ENCODE measurements at regions not wholly inside any gene's neighbourhood (a gene's known extent, or its start where the extent isn't known, plus 50 kb on each side); places are given as distances from the start of the nearest gene placed in this dataset.
A peak's percentile ranks its signal among the peaks of the same experiment; 100 is the strongest.

DNA sequence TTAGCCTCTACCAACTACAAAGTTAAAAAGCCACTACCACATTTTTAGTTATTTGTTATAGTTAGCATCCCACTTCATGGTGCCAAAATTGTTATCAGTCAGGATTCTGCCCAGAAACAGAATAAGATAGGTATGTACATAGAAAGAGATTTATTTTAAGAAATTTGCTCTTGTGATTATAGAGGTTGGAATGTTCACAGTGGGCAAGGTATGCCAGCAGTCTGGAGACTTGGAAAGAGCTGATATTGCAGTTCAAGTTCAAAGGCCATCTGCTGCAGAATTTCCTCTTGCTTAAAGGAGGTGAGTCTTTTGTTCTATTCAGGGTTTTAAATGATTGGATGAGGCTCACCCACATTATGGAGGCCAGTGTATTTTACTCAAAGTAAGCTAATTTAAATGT, 143.8 kb upstream of the POU1F1 start:
- DNase-seq (ENCODE audit: low read depth): no peak

DNA sequence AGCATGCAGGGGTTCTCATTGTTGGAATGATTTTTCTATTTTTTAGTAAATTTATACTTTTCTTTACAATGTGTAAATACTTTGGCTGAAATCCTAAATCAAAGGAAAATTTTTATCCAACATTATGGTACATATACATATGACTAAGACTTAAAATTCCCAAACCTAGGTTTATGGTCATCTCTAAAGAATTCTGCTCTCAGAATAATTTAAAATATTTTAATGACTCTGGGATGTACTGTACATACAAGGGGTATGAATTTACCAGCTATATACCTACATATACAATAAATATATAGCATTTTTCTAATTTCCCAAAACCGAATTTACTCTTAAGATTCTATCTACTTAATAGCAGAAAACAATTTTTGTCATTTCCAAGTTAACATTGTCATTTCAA, 137.9 kb upstream of the POU1F1 start:
- DNase-seq (ENCODE audit: low read depth): no peak

DNA sequence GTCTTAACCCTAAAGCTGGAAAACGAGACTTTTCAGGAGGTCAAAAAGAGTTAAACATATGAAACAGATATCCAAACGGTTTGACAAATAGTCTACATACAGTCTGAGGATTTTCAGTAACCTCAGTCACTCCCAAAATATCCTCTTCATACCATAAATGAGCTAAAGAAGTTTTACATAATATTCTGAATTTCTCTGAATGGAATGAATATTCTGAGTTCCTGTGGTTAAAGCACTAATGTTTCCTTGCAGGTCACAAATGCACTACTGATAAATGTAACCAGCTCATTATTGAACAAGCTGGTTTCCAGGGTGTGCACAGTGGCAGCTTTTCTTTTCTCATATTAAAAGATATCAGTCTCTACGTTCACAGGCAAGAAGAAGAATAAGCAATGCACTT, 137.4 kb upstream of the POU1F1 start:
- DNase-seq (ENCODE audit: low read depth): no peak

DNA sequence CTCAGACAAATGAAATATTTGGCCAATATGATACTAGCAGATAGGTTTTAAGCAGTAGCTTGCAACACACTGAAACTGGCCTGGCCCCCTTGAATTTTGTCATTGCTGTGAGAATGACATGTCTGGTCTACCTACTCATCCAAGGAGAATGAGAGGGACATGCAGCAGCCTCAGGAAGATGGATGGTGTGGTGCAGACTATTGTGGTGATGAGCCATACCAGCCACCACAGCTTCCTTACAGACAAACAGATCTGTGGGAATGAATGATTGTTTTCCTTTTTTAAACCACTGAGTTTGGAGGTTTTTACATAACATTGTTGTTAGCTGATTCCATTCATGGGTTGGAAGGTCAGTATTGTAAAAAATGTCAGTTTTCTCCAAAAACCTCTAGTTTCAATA, 133.7 kb upstream of the POU1F1 start:
- DNase-seq (ENCODE audit: low read depth): peak; percentile 6

DNA sequence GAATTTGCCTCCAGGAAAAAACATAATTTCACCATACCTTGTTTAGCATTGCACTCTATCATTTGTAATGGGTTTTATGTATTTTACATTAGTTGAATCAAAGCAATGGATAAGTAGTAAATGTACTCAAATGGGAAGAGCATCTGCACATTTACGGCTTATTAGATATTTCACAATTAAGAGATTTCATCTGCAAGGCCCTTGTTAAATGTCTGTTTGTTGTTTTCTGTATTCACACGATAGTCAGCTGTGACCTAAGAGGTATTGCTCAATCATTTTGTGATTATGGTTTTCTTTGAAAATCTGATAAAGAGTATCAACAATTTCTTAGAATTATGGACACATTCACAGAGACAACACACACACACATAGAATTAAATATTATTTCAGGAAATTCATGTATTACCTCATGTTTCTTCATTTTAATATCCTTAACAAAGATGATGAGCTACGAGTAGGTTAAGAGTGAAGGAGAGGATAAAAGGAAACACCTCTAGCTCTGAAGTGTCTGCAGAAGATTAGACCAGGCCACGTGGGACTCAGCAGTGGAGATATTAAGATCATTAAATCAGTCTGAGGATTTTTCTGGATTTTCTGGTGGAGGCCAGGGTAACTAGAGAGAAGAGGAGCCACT, 121.9 kb upstream of the POU1F1 start:
- DNase-seq (ENCODE audit: low read depth): no peak

DNA sequence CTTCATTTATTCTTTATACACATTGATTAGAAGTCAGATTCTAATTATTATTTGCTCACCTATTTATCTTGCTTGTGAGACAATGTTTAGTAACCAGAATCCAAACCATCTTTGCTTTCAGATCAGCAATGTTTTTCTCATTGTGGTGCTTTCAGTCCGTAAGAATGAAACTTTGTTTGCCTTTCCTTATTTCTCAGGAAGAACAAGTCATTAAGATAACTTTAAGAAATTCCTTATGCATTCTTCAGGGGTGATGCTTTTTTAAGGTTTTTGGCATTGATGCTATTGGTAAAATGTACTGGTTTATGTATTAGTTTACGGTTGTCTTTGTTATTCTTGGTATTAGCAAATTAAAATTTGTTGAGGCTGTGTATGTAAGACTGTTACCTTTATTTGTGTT, 120.8 kb upstream of the POU1F1 start:
- no peak for DNase-seq (ENCODE audit: low read depth)

DNA sequence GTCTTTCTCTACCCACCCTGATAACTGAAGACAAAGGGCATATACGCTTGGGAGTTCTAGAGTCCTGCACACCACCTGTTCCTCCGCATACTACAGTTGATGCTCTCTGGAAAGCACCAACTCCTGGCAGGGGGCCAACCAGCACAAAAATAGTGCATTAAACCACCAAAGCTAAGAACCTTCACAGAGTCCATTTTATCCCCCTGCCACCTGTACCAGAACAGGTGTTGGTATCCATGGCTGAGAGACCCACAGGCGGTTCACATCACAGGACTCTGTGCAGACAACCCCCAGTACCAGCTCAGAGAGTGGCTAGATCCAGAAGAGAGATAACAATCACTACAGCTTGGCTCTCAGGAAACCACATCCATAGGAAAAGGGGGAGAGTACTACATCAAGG, 114.4 kb upstream of the POU1F1 start:
- no peak for DNase-seq (ENCODE audit: low read depth)

DNA sequence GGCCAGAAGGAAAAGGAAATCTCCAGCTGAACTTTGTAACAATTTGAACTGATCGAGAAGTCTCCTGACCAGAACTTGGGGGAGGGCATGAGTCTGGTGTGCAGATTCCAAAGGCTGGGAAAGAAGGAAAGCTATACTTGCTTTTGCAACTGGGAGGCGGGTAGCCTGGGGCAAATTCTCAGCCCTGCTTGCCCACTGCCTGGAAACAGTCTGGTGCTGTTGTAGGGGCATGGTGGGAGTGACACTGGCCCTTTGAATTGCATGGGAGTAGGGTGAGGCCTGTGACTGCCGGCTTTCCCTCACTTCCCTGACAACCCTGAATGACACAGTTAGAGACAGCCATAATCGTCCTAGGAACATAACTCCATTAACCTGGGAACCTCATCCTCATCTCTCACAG, 114.0 kb upstream of the POU1F1 start:
- no peak for DNase-seq (ENCODE audit: low read depth)

DNA sequence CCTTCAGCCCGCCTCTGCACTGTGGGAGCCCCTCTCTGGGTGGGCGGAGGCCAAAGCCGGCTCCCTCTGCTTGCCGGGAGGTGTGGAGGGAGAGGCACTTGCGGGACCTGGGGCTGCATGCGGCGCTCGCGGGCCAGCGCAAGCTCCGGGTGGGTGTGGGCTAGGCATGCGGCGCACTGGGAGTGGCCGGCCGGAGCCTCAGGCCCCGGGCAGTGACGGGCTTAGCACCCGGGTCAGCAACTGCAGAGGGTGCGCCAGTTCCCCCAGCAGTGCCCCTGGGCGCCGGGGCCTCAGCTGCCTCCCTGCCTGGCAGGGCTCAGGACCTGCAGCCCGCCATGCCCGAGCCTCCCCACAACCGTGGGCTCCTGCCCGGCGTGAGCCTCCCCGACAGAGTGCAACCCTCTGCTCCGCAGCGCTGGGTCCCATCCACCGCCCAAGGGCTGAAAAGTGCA, 98.9 kb upstream of the POU1F1 start:
- DNase-seq (ENCODE audit: low read depth): no peak

DNA sequence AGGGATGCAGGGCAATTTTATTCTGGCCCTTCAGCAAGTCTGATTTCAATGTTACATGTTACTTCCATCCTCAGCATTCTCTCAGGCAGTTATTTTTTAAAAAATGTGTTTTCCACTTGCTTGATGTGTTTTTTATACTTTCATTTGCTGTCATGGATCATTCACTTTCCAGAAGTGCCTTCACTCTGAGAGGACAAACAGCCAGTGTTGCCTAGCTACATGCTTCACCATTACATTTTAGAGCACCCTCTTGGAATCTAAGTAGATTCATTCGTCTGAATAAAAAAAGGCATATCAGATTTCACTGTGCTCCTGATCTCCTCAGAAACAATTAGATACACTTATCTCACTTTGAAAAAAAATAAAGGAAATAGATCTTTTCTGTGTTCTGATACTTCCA, 93.6 kb upstream of the POU1F1 start:
- no peak for DNase-seq (ENCODE audit: low read depth)

DNA sequence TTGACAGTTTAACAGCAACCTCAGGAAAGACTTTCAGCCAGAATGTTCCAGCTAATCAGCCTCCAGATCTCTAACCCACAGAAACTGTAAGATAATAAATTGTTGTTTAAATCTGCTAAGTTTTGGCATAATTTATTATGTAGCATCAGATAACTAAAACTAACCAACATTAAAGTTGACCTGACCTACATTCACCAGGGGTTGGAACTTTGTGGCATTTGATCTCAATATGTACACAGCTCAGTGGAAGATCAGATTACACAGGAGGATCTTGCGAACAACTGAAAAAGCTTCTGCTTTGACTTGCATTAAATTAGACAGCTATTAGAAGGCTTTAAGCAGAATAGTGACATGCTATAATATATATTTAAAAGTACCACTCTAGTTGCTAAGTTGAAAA, 91.4 kb upstream of the POU1F1 start:
- DNase-seq (ENCODE audit: low read depth): no peak

DNA sequence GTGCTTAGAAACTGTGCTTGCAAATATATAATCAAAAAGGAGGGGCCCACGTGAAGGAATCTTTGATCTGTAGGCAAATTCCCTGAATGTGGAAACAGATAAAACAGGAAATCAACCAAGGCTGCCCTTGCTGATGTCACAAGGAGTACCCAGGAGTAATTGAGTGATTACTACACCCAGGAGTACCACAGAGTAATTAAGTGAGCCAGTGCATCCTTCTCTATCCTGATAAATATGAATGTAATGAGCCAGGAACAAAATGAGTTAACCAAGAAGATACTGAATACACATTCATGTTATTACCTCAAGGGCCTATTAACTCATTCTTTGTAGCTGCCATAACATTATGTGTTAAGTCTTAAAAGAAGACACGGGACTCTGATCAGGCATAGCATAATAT, 87.3 kb upstream of the POU1F1 start:
- no peak for DNase-seq (ENCODE audit: low read depth)

DNA sequence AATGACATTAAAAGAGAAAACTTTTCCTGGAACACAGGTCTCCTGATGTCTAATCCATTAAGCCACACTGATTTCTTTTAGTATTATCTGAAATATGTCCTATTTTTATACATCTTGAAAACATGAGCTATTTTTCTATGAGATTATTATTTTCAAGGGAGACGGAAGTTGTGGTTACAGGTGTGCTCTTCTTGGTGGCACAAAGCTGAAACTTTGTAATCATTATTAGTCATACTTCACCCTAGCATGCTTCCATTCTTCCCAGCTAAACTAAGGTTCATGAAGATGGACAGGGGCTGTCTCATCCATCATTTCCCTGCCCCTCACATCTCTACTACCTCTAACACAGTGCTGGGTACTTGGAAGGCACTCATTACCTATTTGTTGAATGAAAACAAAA, 85.6 kb upstream of the POU1F1 start:
- no peak for DNase-seq (ENCODE audit: low read depth)

DNA sequence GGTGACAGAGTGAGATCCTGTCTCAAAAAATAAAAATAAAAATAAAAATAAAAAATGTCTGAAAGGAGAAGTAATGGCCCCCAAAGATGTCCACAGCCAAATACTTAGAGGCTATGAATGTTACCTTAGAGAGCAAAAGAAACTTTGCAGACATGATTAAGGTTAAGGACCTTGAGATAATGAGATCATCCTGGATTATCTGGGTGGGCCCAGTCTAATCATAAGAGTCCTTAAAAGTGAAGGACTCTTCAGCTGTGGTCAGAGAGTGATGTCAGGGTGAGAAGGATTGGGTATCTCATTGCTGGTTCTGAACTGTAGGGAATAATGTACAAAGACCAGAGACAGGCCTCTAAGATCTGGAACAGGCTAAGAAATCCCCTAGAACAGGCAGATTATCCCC, 84.9 kb upstream of the POU1F1 start:
- DNase-seq (ENCODE audit: low read depth): no peak

DNA sequence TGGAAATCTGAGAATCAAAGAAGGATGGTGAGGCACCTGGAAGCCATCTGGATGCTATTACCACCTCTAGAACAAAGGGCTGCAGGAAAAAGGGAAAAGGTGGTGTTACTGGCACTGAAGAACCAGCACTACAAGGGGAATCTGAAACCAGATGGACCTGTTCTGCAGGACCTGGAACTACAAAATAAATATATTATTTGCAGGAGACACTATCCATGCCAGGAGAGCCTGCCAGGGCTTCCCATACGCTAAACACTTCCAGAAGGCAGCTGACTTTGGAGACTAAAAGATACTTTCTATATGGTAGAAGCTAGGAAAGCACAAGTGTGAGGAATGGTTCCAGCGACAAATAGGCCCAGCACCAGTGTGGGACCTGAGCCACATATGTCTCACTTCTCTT, 83.4 kb upstream of the POU1F1 start:
- DNase-seq (ENCODE audit: low read depth): no peak

DNA sequence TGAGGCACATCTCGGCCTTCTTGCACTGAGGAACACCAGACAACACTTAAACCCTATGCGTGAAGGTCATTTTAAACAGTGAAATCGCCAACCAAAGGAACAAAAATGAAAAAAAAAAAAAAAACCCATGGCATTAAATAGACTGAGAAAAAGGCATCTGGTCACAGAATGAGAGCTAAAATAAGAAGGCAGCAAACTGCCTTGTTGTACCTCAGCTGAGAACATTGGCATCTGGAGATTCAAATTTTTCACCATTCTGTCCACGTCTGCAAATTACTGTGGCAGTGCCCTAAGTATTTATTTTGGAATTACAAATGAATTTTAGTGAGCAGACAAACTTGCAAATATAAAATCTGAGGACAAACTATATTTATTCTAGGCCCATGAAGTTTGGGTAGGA, 82.6 kb upstream of the POU1F1 start:
- no peak for DNase-seq (ENCODE audit: low read depth)

DNA sequence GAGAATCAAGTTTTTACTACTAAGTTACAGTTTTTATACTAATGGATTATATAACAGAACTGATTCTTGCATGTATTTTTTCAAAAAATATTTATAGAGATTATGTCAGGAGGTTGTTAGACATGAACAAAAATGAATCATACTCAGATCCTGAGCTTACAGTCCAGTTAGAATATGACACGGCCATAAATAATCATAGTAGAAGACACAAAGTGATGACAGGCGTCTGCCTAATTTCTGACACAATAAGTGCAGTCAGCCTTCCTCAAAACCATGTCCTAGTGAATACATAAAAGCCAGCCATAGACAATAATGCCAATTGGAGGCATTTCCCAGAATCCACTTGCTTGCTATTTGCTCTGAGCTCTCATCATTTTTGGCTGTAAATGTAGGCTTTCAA, 81.7 kb upstream of the POU1F1 start:
- no peak for DNase-seq (ENCODE audit: low read depth)

DNA sequence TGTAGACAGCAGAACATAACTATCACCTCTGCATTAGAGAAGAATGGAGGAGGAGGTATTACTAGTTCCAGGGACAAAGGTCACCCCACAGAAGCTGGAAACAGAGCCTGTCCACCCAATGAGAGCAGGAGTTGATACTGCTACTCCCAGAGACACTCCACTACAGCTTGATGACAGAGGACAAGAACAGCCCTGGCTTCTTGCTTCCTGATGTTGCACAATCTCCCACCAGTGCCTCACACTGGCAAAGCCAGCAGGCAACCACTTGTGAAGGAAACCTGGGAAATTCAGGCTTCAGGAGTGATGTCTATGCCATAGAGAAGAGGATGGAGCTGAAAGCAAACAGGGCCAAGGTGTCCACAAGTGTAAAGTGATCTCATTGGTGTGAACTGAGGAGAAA, 78.0 kb upstream of the POU1F1 start:
- no peak for DNase-seq (ENCODE audit: low read depth)

DNA sequence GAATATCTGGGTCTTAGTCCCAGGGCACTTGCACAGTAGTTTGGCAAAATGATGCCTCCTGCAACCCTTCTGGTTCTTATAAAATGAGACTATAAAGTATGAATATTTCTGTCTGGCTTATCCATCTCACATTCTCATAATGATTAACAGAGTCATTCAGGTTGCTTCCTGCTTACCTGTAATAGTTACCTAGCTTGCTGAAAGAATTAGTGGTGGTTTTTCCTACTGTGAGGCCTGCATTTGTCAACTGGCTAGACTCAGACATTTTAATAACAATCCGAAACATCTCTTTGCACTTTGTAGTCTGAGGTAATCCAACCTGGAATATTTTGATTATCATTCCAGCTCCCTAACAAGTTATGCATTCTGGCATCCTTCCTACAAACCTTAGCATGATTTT, 75.6 kb upstream of the POU1F1 start:
- DNase-seq (ENCODE audit: low read depth): no peak

DNA sequence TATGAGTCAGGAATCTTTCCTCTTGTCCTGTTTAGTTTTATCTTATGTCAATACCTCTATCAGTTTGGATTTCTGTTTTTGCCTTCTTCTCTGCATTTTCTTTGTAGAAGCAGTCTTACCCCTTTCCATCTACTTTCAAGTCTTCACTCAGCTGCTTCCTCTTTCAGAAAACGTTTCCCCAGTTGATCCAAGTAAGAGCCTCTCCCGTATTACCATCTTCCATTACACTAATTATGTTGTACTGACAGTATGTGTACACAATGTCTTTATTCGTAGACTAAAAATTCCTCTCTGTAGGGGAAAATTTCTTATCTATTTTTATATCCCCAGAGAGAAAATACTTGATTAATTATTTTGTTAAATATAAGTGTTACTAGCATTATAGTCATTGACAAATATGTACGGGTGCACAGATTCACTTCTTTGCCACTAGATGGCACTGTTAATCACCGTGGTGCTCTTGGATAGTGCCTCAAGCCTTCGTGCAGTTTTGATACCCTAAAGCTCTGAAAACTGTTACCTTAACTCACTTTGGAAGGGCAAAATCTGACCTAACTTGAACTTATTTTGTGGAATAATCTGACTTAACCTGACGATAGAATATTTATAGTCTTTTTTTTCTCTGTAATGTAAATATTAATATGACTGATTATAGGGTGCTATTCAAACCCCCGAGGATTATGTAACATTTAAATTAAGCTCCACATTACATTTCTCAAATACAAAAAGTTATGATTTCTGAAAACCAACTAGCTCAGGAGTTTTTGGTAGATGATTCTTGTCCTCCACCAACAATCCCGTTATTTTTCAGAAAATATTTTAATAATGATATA, 74.2 kb upstream of the POU1F1 start:
- DNase-seq (ENCODE audit: low read depth): peak; percentile 34

DNA sequence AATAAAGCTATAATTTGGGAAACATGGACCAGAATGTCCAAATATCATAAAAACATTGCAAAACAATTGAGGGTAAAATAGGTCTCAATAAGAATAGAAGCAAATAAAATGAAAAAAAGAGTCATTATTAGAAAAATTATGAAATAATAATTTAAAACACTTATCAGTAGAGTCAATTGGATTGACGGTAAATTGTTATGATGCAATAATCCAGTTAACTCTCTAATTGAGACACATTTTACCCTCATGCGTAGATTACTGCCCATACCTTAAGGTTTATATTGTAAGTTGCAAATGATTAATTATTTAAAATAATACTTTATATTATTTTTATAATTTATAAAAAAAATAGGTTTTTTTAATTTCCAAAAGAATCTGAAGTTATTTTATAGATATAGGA, 73.4 kb upstream of the POU1F1 start:
- DNase-seq (ENCODE audit: low read depth): no peak

DNA sequence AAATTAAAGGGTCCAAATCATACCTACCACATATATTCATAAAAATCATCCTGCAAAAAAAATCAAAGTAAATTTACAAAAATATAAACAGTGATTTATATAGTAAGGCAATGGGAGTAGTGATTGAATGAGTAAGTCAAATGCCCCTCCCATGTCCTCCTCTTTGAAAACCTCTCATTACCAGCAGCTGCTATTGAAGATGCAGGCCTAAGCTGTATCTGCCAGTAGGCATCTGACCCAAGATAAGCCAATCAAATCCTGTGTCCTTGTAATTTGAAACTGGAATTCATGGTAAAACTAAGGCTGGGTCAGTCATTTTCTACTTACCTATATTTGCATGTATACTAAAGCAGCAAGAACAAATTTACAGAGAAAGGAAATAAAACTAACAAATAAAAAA, 60.4 kb upstream of the POU1F1 start:
- no peak for DNase-seq (ENCODE audit: low read depth)

DNA sequence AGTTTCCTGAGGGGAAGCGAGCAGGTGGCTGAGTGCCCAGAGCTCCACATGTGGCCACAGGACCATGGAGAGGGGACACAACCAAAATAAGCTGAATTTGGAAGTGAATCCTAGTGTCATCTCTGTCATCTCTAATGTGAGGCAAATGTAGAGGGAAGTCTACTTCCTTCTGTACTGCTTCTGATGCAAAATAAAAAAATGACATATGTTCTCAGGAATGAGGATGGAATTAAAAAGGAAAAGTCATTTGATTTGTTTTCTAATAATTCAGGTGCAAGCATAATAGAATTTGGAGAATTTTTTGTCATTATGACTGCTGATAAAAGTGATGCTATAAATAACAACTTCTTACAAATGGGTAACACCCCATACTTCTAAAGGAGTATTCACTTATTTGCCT, 59.5 kb upstream of the POU1F1 start:
- no peak for DNase-seq (ENCODE audit: low read depth)

DNA sequence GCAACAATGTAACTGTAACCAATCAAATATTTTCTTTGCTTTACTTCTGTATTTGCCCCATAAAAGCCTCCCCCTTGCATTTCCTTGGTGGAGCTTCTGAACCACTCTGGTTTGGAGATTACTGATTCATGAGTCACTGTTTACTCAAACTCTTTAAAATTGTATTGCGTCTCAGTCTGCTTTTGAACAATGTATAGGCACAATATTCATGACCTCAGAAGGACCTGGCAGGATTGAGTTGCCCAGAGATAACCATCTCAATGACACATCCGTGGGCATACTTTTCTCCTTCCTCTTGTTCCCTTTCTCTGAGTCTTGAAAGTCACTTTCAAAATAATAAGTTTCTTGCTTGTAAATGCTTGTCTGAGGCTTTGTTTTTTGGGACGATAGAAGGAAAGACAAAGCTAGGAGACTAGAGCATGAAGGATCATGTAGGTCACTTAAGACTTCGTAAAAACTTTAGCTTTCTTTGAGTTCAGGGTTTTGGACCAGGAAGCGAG, 57.1 kb upstream of the POU1F1 start:
- DNase-seq (ENCODE audit: low read depth): peak; percentile 84

All from Daoy (cell line).